HepG2 (cell line): ENCODE measurements at regions not wholly inside any gene's neighbourhood (a gene's known extent, or its start where the extent isn't known, plus 50 kb on each side); places are given as distances from the start of the nearest gene placed in this dataset.
A peak's percentile ranks its signal among the peaks of the same experiment; 100 is the strongest.

Experiments
- ATAC-seq: fragments of 200-7000 bp; cut with Tn5 transposase; 3 replicates; pipeline ENCODE4 v1.9.1; 2020; ENCODE audit warnings: mild to moderate bottlenecking, moderate library complexity
- BruUV-seq: library from RNA; stranded (reverse); fragments of 400-500 nt; replicated peaks from 2 replicates; lab custom pipeline; 2021; lab: Mats Ljungman, UMichigan
- CTCF ChIA-PET: fragments of 300-600 bp; formaldehyde crosslinking; extraction: SDS; loops from one replicate; lab custom pipeline; 2021; ENCODE audit warnings: low total read pairs, inconsistent platforms, low intra/inter-chr PET ratio; lab: Yijun Ruan, JAX
- POLR2A ChIA-PET: fragments of 350-600 bp; sonication (Branson Sonifier 250); formaldehyde crosslinking; loops from one replicate; lab custom pipeline; 2020; ENCODE audit warnings: antibody characterized with exemption, inconsistent platforms; lab: Yijun Ruan, JAX
- DNase-seq: peaks from one replicate; pipeline ENCODE4 v3.0.0-alpha.2; 2015; ENCODE audit warnings: low spot score
- FAIRE-seq: peaks from 3 replicates; lab custom pipeline; 2011; peaks lifted over from hg19 to GRCh38; lab: Jason Lieb, UNC
- H2AFZ ChIP-seq: one replicate; pipeline ENCODE4 v1.6.1; 2011; ENCODE audit warnings: low read length, inconsistent platforms
- H3K27ac ChIP-seq: fragments of 300-600 bp; 3 replicates; pipeline ENCODE4 v1.8.0; 2011; ENCODE audit warnings: mixed run types, mild to moderate bottlenecking, mixed read lengths, low read length, inconsistent platforms; ENCODE audit not compliant: insufficient read depth; ENCODE audit errors: extremely low read length
- H3K27me3 ChIP-seq, 2 experiments: fragments of 200-600 bp in 1 of 2; 2 replicates in 1 of 2; 3 replicates in 1 of 2; pipeline versions ENCODE4 v1.6.0 to v1.8.0; 2011; ENCODE audit warnings: low read length in 2 of 2, mild to moderate bottlenecking in 2 of 2, moderate library complexity in 2 of 2, inconsistent platforms in 1 of 2; ENCODE audit not compliant: insufficient read depth in 2 of 2, control insufficient read depth in 1 of 2
- H3K36me3 ChIP-seq, 2 experiments: fragments of 200-600 bp in 1 of 2; replicated peaks in 1 of 2; 2 replicates in 1 of 2; 3 replicates in 1 of 2; pipeline versions ENCODE4 v1.5.1 to v1.8.0; 2011; ENCODE audit warnings: low read length in 2 of 2, inconsistent platforms in 1 of 2; ENCODE audit not compliant: insufficient read depth in 2 of 2, control insufficient read depth in 1 of 2
- H3K4me1 ChIP-seq: 2 replicates; pipeline ENCODE4 v1.5.1; 2012; ENCODE audit warnings: low read length, inconsistent platforms; ENCODE audit not compliant: insufficient read depth
- H3K4me2 ChIP-seq: 2 replicates; pipeline ENCODE4 v1.6.0; 2011; ENCODE audit warnings: low read depth, low read length, inconsistent platforms
- H3K4me3 ChIP-seq, 3 experiments: fragments of 200-600 bp in 1 of 3; sonication (generic), shearing (Covaris generic) in 1 of 3; replicated peaks in 1 of 3; 2 replicates each; pipeline ENCODE4 v1.5.1; 2011 to 2016; ENCODE audit warnings: low read length in 3 of 3, inconsistent platforms in 2 of 3, low read depth in 2 of 3, mild to moderate bottlenecking in 2 of 3, control low read depth in 1 of 3, mixed read lengths in 1 of 3; ENCODE audit not compliant: insufficient read depth in 1 of 3
- H3K79me2 ChIP-seq: one replicate; pipeline ENCODE4 v1.6.1; 2011; ENCODE audit warnings: low read length, inconsistent platforms; ENCODE audit not compliant: insufficient read depth
- H3K9ac ChIP-seq: 2 replicates; pipeline ENCODE4 v1.6.0; 2011; ENCODE audit warnings: mild to moderate bottlenecking, low read depth, low read length, inconsistent platforms; ENCODE audit not compliant: insufficient read depth
- H3K9me3 ChIP-seq: 2 replicates; pipeline ENCODE4 v1.5.1; 2012; ENCODE audit warnings: mild to moderate bottlenecking, low read length
- H4K20me1 ChIP-seq: 2 replicates; pipeline ENCODE4 v1.6.0; 2011; ENCODE audit warnings: inconsistent platforms, mild to moderate bottlenecking, low read length, moderate library complexity; ENCODE audit not compliant: insufficient read depth
- FOXK1 ChIP-seq: sonication (generic); formaldehyde crosslinking; IDR thresholded peaks from 2 replicates; pipeline ENCODE4 v1.4.0; 2020; ENCODE audit warnings: low read depth, missing genetic modification reagents, borderline replicate concordance
- HNRNPK ChIP-seq: fragments of 200-400 bp; formaldehyde crosslinking; IDR thresholded peaks from 2 replicates; pipeline ENCODE4 v1.6.1; 2018; ENCODE audit warnings: low read length, low read depth, moderate library complexity, mild to moderate bottlenecking; ENCODE audit not compliant: poor library complexity, severe bottlenecking
- MLLT10 ChIP-seq: sonication (generic); formaldehyde crosslinking; IDR thresholded peaks from 2 replicates; pipeline ENCODE4 v1.4.0; 2020; ENCODE audit warnings: missing genetic modification reagents
- MTA3 ChIP-seq: sonication (generic); formaldehyde crosslinking; IDR thresholded peaks from 2 replicates; pipeline ENCODE4 v1.4.0; 2020; ENCODE audit warnings: missing genetic modification reagents
- NCOA2 ChIP-seq: sonication (generic); formaldehyde crosslinking; IDR thresholded peaks from 2 replicates; pipeline ENCODE4 v1.8.0; 2022; ENCODE audit warnings: inconsistent platforms
- TRIM24 ChIP-seq: sonication (generic); formaldehyde crosslinking; IDR thresholded peaks from 2 replicates; pipeline ENCODE4 v1.8.0; 2022; ENCODE audit warnings: mild to moderate bottlenecking, missing genetic modification reagents
- ZNF550 ChIP-seq: sonication (generic); formaldehyde crosslinking; IDR thresholded peaks from 2 replicates; pipeline ENCODE4 v1.4.0; 2020; ENCODE audit warnings: mild to moderate bottlenecking, missing genetic modification reagents, borderline replicate concordance
- WGBS: methylation state at CpG from one replicate; pipeline ENCODE4 v1.1.6; 2017; ENCODE audit warnings: low lambda C conversion rate; 5-methylcytosine and 5-hydroxymethylcytosine counted together
- in situ Hi-C: cut with HindIII; loops from 2 replicates; pipeline ENCODE4 v1.10.0; 2017; ENCODE audit warnings: low pct_unique_long_range_greater_than_20kb; ENCODE audit not compliant: extremely low pct_ligation_motif_present
- intact Hi-C: fragments of 100-400 bp; cut with micrococcal nuclease; formaldehyde crosslinking; loops from one replicate; pipeline ENCODE4 v1.10.0; 2022; ENCODE audit not compliant: unreplicated experiment

GRCh38 chr2:182587831-182588230 lies 128.2 kb upstream of the DNAJC10 start:
- intact Hi-C loops (no loop called here), in situ Hi-C loops (no loop called here)
- FAIRE-seq (no peak), ATAC-seq (no peak), DNase-seq (no peak)
- no peaks in the 10 kb centered on the region for H3K9me3 ChIP-seq
- CTCF ChIA-PET: no interaction called here
- BruUV-seq: no TSS peak
- no peak overlapping the region for H3K27ac ChIP-seq
- WGBS: 71% methylated on average over 1 of the region's 1 CpG
- no peak overlapping the region for H3K4me3 ChIP-seq
- POLR2A ChIA-PET: no interaction called here
- H3K4me2 ChIP-seq: no peak overlapping the region
- no peaks in the 10 kb centered on the region for H3K79me2 ChIP-seq
- H4K20me1 ChIP-seq: no peaks in the 10 kb centered on the region
- no peak for TF ChIP-seq FOXK1
- TF ChIP-seq MTA3: no peak
- TF ChIP-seq MLLT10: no peak
- no peak for TF ChIP-seq NCOA2 (CRISPR knock-in tag)
- H2AFZ ChIP-seq: no peak overlapping the region
- H3K36me3 ChIP-seq: no peaks in the 10 kb centered on the region
- H3K27me3 ChIP-seq: no peaks in the 10 kb centered on the region
- H3K4me1 ChIP-seq: no peaks in the 10 kb centered on the region
- no peak overlapping the region for H3K9ac ChIP-seq

- no TSS peak for BruUV-seq
- Histone ChIP-seq H2AFZ (no peak overlapping the region), H3K9ac (no peak overlapping the region)
- POLR2A ChIA-PET: no interaction called here
- TF ChIP-seq ZNF550 (CRISPR knock-in tag) (no peak), TRIM24 (no peak), HNRNPK (peak; percentile 72)
- TF ChIP-seq, all 625 proteins: peak for 1
- ATAC-seq (no peak), FAIRE-seq (no peak), DNase-seq (no peak)
- Histone ChIP-seq H3K36me3 (no peaks in the 10 kb centered on the region), H3K79me2 (no peaks in the 10 kb centered on the region), H3K27ac (no peak overlapping the region), H4K20me1 (no peaks in the 10 kb centered on the region), H3K9me3 (no peaks in the 10 kb centered on the region), H3K4me1 (no peaks in the 10 kb centered on the region), H3K4me3 (no peak overlapping the region), H3K4me2 (no peak overlapping the region), H3K27me3 (no peaks in the 10 kb centered on the region)
- intact Hi-C loops (no loop called here), in situ Hi-C loops (no loop called here)
- CTCF ChIA-PET: no interaction called here
Measured at GRCh38 chr2:182589121-182589520, 126.9 kb upstream of the DNAJC10 start.
